K562 (cell line): ENCODE measurements at regions not wholly inside any gene's neighbourhood (a gene's known extent, or its start where the extent isn't known, plus 50 kb on each side); places are given as distances from the start of the nearest gene placed in this dataset.

Source experiments
- ATAC-seq: fragments of 200-7000 bp; cut with Tn5 transposase; 3 replicates; pipeline ENCODE4 v1.9.1; 2020; ENCODE audit warnings: moderate library complexity
- BruUV-seq: library from RNA; stranded (reverse); fragments of 400-500 nt; replicated peaks from 2 replicates; lab custom pipeline; 2021; lab: Mats Ljungman, UMichigan
- CTCF ChIA-PET: fragments of 300-600 bp; formaldehyde crosslinking; extraction: SDS; loops from one replicate; lab custom pipeline; 2021; ENCODE audit warnings: low intra/inter-chr PET ratio; lab: Yijun Ruan, JAX
- POLR2A ChIA-PET: fragments of 300-600, 350-650 bp; sonication (Branson Sonifier 250); formaldehyde crosslinking; extraction: SDS; loops from one replicate; lab custom pipeline; 2021; ENCODE audit warnings: antibody characterized with exemption, inconsistent platforms; lab: Yijun Ruan, JAX
- DNase-seq, 4 experiments: peaks; one replicate each; pipeline versions ENCODE4 v3.0.0 to v3.0.0-alpha.2; 2011 to 2018; ENCODE audit warnings: low spot score in 3 of 4, mixed read lengths in 3 of 4; ENCODE audit errors: extremely low read depth in 1 of 4
- FAIRE-seq: peaks from 2 replicates; lab custom pipeline; 2011; peaks lifted over from hg19 to GRCh38; lab: Jason Lieb, UNC
- H2AFZ ChIP-seq: 2 replicates; pipeline ENCODE4 v1.6.0; 2011; ENCODE audit warnings: low read depth, low read length, control low read depth, inconsistent platforms
- H3K27ac ChIP-seq: fragments of 200-600 bp; 3 replicates; pipeline ENCODE4 v1.8.0; 2011; ENCODE audit warnings: low read depth, mild to moderate bottlenecking, control low read depth, inconsistent platforms, low read length, moderate library complexity, mixed read lengths; ENCODE audit errors: extremely low read depth
- H3K27me3 ChIP-seq, 2 experiments: fragments of 300-600 bp in 1 of 2; 2 replicates in 1 of 2; 3 replicates in 1 of 2; pipeline versions ENCODE4 v1.6.0 to v1.8.0; 2011; ENCODE audit warnings: inconsistent platforms in 2 of 2, low read length in 2 of 2, mild to moderate bottlenecking in 1 of 2, mixed read lengths in 1 of 2, moderate library complexity in 1 of 2; ENCODE audit not compliant: control insufficient read depth in 2 of 2, insufficient read depth in 2 of 2
- H3K36me3 ChIP-seq: fragments of 300-600 bp; 3 replicates; pipeline ENCODE4 v1.8.0; 2011; ENCODE audit warnings: mild to moderate bottlenecking, low read length, inconsistent platforms; ENCODE audit not compliant: control insufficient read depth, insufficient read depth
- H3K4me1 ChIP-seq, 2 experiments: fragments of 200-600 bp in 1 of 2; replicated peaks in 1 of 2; 2 replicates in 1 of 2; 3 replicates in 1 of 2; pipeline versions ENCODE4 v1.5.1 to v1.8.0; 2011; ENCODE audit warnings: inconsistent platforms in 2 of 2, low read length in 2 of 2, mild to moderate bottlenecking in 1 of 2, mixed read lengths in 1 of 2, moderate library complexity in 1 of 2; ENCODE audit not compliant: control insufficient read depth in 2 of 2, insufficient read depth in 2 of 2
- H3K4me2 ChIP-seq: 2 replicates; pipeline ENCODE4 v1.6.1; 2011; ENCODE audit warnings: low read length, control low read depth, inconsistent platforms, mixed read lengths; ENCODE audit not compliant: insufficient read depth
- H3K4me3 ChIP-seq: fragments of 200-600 bp; sonication (generic), shearing (Covaris generic); 2 replicates; pipeline ENCODE4 v1.5.1; 2016; ENCODE audit warnings: control low read depth, inconsistent platforms
- H3K79me2 ChIP-seq: fragments of 200-600 bp; 3 replicates; pipeline ENCODE4 v1.8.0; 2011; ENCODE audit warnings: low read length, inconsistent platforms; ENCODE audit not compliant: control insufficient read depth, insufficient read depth
- H3K9ac ChIP-seq, 2 experiments: 2 replicates each; pipeline versions ENCODE4 v1.6.0 to v1.6.1; 2011; ENCODE audit warnings: low read depth in 2 of 2, low read length in 2 of 2, control low read depth in 1 of 2, inconsistent platforms in 1 of 2, mild to moderate bottlenecking in 1 of 2, mixed read lengths in 1 of 2; ENCODE audit not compliant: insufficient read depth in 1 of 2
- H3K9me1 ChIP-seq: one replicate; pipeline ENCODE4 v1.6.0; 2011; ENCODE audit warnings: inconsistent platforms, mild to moderate bottlenecking, low read length, moderate library complexity; ENCODE audit not compliant: control insufficient read depth, insufficient read depth
- H3K9me3 ChIP-seq: replicated peaks from 2 replicates; pipeline ENCODE4 v1.5.1; 2011; ENCODE audit warnings: low read depth, low read length, inconsistent platforms; ENCODE audit not compliant: control insufficient read depth, insufficient read depth
- H4K20me1 ChIP-seq: replicated peaks from 2 replicates; pipeline ENCODE4 v1.6.1; 2011; ENCODE audit warnings: low read length, inconsistent platforms, mixed read lengths; ENCODE audit not compliant: control insufficient read depth, insufficient read depth
- ADNP ChIP-seq: fragments of 200-800 bp; sonication (Bioruptor generic); IDR thresholded peaks from 2 replicates; pipeline ENCODE4 v1.6.1; 2016; ENCODE audit warnings: missing genetic modification characterization, missing compliant biosample characterization
- AFF1 ChIP-seq, 2 experiments: fragments of 450-650 bp; IDR thresholded peaks; 2 replicates each; pipeline ENCODE4 v1.6.1; 2018; ENCODE audit warnings: mild to moderate bottlenecking in 2 of 2, low read depth in 1 of 2; ENCODE audit not compliant: partially characterized antibody in 2 of 2
- ATF1 ChIP-seq, 2 experiments: fragments of 450-650 bp in 1 of 2; IDR thresholded peaks; 2 replicates each; pipeline ENCODE4 v1.6.1; 2016; ENCODE audit warnings: missing compliant biosample characterization in 1 of 2, missing genetic modification characterization in 1 of 2
- EGR1 ChIP-seq: fragments of 450-650 bp; conservative IDR thresholded peaks from 2 replicates; pipeline ENCODE4 v1.6.1; 2017; ENCODE audit warnings: mild to moderate bottlenecking
- KAT2B ChIP-seq: IDR thresholded peaks from one replicate; pipeline ENCODE4 v1.6.1; 2012; ENCODE audit warnings: low read depth, mild to moderate bottlenecking, control low read depth, inconsistent platforms, low read length, moderate library complexity
- MCM5 ChIP-seq: fragments of 450-650 bp; IDR thresholded peaks from 2 replicates; pipeline ENCODE4 v1.6.1; 2016; ENCODE audit warnings: low read depth
- MED1 ChIP-seq: sonication (generic); formaldehyde crosslinking; IDR thresholded peaks from 2 replicates; pipeline ENCODE4 v1.8.1; 2023; ENCODE audit warnings: missing genetic modification reagents, borderline replicate concordance
- NRF1 ChIP-seq, 2 experiments: fragments of 450-650 bp; IDR thresholded peaks in 1 of 2; conservative IDR thresholded peaks in 1 of 2; 2 replicates each; pipeline ENCODE4 v1.6.1; 2014; ENCODE audit warnings: mild to moderate bottlenecking in 2 of 2
- PRPF4 ChIP-seq: fragments of 200-400 bp; formaldehyde crosslinking; IDR thresholded peaks from one replicate; pipeline ENCODE4 v1.6.1; 2017; ENCODE audit warnings: low read length, low read depth, mild to moderate bottlenecking; ENCODE audit not compliant: insufficient read depth, poor library complexity, severe bottlenecking
- SRF ChIP-seq, 2 experiments: fragments of 250-450, 450-650 bp in 1 of 2; sonication (Bioruptor Pico) in 1 of 2; sonication (generic) in 1 of 2; formaldehyde crosslinking; IDR thresholded peaks; 2 replicates each; pipeline versions ENCODE4 v1.5.0 to v1.5.1; 2020 to 2022; ENCODE audit warnings: mild to moderate bottlenecking in 1 of 2, missing genetic modification reagents in 1 of 2
- ZFX ChIP-seq: sonication (generic); formaldehyde crosslinking; IDR thresholded peaks from 2 replicates; pipeline ENCODE4 v1.8.0; 2022; ENCODE audit warnings: mild to moderate bottlenecking, missing genetic modification reagents, moderate library complexity
- ZNF699 ChIP-seq: fragments of 250-450 bp; sonication (Bioruptor Pico); IDR thresholded peaks from 2 replicates; pipeline ENCODE4 v1.8.0; 2021; ENCODE audit warnings: mild to moderate bottlenecking, moderate library complexity; ENCODE audit not compliant: insufficient replicate concordance
- ZSCAN32 ChIP-seq: fragments of 450-650 bp; formaldehyde crosslinking; IDR thresholded peaks from 2 replicates; pipeline ENCODE4 v1.4.0; 2020; ENCODE audit warnings: mild to moderate bottlenecking, moderate library complexity
- WGBS: fragments of 100-300 bp; shearing (Covaris generic); methylation state at CpG from one replicate; pipeline ENCODE4 v1.1.6; 2016; ENCODE audit warnings: low coverage, mixed read lengths; ENCODE audit not compliant: insufficient coverage; ENCODE audit errors: missing lambda C conversion rate; 5-methylcytosine and 5-hydroxymethylcytosine counted together
- in situ Hi-C: fragments of 300-500 bp; cut with MboI; formaldehyde crosslinking; loops from 4 replicates; pipeline ENCODE4 v1.15.0; 2018; ENCODE audit warnings: inconsistent platforms, mixed read lengths
- intact Hi-C: fragments of 100-400 bp; cut with micrococcal nuclease; formaldehyde crosslinking; loops from 2 replicates; pipeline ENCODE4 v1.14.2; 2022
- TF ChIP-seq, protein P1 (sequence below): IDR thresholded peaks from 3 replicates; pipeline ENCODE4 v1.6.1; 2011; ENCODE audit warnings: borderline replicate concordance, mild to moderate bottlenecking; ENCODE audit not compliant: insufficient read length, insufficient read depth

- H3K4me3 ChIP-seq: no peak overlapping the region
- no peak overlapping the region for H3K27ac ChIP-seq
- H3K27me3 ChIP-seq: no peaks in the 10 kb centered on the region
- no peak overlapping the region for H3K9ac ChIP-seq
- H3K36me3 ChIP-seq: no peaks in the 10 kb centered on the region
- ATAC-seq: no peak
- H4K20me1 ChIP-seq: no peaks in the 10 kb centered on the region
- 0% methylated on average over 2 of the region's 2 CpGs for WGBS
- POLR2A ChIA-PET: no interaction called here
- no peaks in the 10 kb centered on the region for H3K79me2 ChIP-seq
- H3K9me3 ChIP-seq: no peaks in the 10 kb centered on the region
- H3K9me1 ChIP-seq: no peaks in the 10 kb centered on the region
- in situ Hi-C loops: no loop called here
- CTCF ChIA-PET: no interaction called here
- no peak overlapping the region for H3K4me2 ChIP-seq
- DNase-seq: no peak
- no peak overlapping the region for H2AFZ ChIP-seq
- no peak for FAIRE-seq
- TF ChIP-seq ADNP (tag): no peak
- no peak for TF ChIP-seq ATF1 (CRISPR knock-in tag; IDR thresholded peaks at IDR 0.05)
- TF ChIP-seq ATF1 (tag; IDR thresholded peaks at IDR 0.05): no peak
- no peak for TF ChIP-seq ZNF699 (CRISPR knock-in tag)
- no peak for TF ChIP-seq KAT2B
- TF ChIP-seq EGR1: no peak
- TF ChIP-seq PRPF4: no peak
- no peak for TF ChIP-seq MED1 (CRISPR knock-in tag)
- TF ChIP-seq NRF1 (conservative IDR thresholded peaks at IDR 0.05 in 1 of 2, IDR thresholded peaks at IDR 0.05 in 1 of 2): no peak
- no peak for TF ChIP-seq ZFX
- TF ChIP-seq, protein P1, sequence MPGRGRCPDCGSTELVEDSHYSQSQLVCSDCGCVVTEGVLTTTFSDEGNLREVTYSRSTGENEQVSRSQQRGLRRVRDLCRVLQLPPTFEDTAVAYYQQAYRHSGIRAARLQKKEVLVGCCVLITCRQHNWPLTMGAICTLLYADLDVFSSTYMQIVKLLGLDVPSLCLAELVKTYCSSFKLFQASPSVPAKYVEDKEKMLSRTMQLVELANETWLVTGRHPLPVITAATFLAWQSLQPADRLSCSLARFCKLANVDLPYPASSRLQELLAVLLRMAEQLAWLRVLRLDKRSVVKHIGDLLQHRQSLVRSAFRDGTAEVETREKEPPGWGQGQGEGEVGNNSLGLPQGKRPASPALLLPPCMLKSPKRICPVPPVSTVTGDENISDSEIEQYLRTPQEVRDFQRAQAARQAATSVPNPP: no peak
- TF ChIP-seq SRF (CRISPR knock-in tag; IDR thresholded peaks at IDR 0.05): no peak
- TF ChIP-seq MCM5: no peak
- no peak for TF ChIP-seq AFF1 (IDR thresholded peaks at IDR 0.05; ENCODE audit: low read depth in 1 of 2, partially characterized antibody in 2 of 2)
- no peak for TF ChIP-seq ZSCAN32 (CRISPR knock-in tag)
- BruUV-seq: no TSS peak
- H3K4me1 ChIP-seq: no peaks in the 10 kb centered on the region
- intact Hi-C loops: no loop called here
Observed at GRCh38 chr4:116734178-116734577, 351.2 kb downstream of the TRAM1L1 start.
